RPMI8226 (cell line): ENCODE measurements at regions not wholly inside any gene's neighbourhood (a gene's known extent, or its start where the extent isn't known, plus 50 kb on each side); places are given as distances from the start of the nearest gene placed in this dataset.

ENCODE experiments used
- DNase-seq: peaks from one replicate; pipeline ENCODE4 v3.0.0-alpha.2; 2015

GRCh38 chrX:69024931-69025330 is 140.3 kb downstream of the PJA1 start:
- no peak for DNase-seq

- DNase-seq = no peak
Measured at GRCh38 chrX:69024161-69024736, 141.0 kb downstream of the PJA1 start.

DNA sequence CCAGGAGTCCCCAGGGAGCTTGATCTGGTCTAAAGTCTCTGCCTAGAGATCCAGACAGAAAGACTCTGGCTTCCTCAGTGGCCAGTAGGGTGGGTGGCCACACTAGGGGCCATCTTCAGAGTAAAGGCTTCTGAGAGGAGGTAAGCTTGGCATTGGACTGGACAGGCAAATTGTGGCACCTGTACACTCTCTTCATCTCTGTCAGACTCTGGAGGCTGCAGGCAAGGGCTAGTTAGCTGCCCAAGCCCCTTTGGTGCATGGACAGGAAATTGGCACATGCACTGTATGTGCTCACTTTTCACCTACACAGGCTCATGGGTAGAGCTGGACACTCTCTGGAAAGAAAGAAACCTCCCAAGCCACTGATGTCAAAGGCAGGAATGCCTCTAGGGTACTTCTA is 142.8 kb downstream of the PJA1 start:
- DNase-seq = no peak

DNA sequence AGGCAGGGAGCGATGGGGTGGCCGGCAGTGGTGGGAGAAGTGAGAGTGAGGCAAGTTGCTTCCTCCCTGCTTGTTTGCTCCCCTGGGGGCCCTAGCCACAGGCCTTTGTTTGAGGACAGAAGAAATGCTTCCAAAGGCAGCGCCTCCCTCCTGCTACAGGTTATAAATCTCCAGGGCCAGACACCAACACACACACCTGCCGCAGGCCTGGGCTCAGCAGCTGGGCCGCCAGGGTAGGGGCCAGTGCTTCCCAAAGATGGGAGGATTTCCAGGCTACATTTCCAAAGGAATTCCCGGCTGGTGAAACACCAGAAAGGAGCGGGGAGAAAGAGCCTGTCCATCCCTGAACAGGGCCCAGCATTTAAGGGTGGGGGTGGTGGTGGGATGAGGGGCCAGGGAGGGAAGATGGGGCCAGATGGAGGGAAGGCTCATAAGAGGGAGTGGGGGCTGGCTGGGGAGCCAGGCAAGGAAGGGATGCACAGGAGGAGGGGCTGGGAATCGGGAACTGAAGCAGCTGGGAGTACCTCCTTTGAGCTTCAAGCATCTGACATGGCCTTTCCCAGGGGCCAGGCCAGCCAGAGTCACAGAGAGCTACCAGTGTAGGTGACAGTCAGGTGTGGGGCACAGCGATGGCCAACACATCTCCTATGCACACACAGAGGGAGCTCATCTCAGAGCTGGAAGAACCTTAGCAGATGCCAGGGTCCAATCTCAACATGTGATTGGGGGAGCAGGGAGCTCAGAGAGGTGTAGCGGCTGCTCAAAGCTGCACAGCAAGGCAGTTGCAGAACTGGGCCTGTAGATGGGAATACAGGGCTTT is 143.9 kb downstream of the PJA1 start:
- no peak for DNase-seq

DNA sequence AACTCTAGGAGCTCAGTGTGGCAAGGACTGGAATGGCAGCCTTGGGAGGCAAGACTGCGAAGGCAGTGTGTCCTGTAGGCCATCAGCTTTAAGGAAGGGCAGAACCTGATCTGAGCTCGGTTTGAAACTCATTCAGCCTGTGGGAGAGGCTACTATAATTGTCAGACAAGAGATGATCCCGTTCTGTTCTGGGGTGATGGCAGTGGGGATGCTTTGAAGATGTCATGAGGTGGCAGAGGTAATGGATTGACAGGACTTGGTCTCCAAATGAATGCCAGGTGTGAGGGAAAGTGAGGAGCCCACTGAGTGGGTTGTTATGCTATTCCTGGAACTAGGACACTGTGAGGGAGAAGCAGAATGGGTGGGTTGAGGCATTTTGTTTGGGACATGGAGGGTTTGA is 144.9 kb downstream of the PJA1 start:
- no peak for DNase-seq

GRCh38 chrX:69019073-69019890 is 146.0 kb downstream of the PJA1 start:
- no peak for DNase-seq

DNA sequence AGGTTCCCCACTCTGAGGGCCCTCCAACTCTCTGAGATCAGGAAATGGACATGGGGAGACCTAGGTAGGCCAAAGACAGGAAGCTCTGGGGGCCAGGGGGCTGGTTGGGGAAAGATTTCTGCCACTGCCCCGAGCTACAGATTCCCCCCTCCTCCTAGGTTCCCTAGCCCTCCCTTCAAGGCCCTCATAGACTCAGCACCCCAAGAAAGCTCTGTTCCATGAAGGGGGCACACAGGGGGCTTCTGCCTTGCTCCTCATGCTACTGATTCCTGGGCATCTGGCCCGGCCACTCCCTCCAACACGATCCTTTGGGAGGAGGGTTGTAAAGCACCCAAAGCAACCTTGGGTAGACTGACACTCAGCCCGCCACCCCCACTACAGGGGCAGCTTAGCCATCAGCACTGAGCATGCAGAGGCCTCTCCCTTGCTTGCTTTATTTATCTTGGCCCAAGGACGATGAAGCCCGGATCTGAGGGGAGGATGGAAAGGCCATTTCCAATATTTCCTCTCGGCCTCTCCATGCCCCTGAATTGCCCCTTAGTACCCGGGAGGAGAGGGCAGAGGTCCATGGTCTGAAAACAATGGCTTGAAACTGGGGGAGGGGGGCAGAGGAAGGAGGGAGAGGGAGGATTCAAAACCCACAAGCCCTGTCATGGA is 146.7 kb downstream of the PJA1 start:
- DNase-seq = no peak

DNA sequence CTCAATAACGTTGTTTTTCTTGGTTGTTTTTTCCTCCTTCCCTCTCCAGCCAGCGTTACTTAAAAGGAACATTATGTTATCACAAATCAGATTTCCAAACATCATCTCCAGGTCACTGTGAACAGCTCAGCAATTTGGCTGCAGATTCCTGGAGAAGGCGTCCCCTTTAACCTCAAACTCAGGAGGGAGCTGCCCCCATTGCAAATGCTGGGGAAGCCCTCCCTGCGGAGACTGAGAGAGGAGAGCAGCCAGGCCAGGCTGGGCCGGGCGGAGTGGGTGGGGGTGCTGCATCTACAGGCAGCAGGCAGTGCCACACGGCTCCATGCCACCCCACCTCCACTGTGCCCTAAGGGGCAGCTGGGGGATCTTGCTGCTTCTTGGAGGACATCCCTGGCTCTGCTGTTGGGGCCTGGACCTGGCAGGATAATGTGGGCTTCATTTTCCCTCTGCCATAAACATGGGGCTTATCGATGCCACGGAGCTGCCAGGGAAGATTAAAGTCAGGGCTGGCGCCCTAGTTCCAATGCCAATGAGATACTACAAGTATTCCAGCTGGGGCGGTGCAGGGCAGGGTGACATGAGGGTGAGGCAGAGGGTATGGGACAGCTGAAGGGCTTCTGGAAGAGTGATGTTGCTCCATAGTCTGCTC is 148.8 kb downstream of the PJA1 start:
- DNase-seq = no peak

DNA sequence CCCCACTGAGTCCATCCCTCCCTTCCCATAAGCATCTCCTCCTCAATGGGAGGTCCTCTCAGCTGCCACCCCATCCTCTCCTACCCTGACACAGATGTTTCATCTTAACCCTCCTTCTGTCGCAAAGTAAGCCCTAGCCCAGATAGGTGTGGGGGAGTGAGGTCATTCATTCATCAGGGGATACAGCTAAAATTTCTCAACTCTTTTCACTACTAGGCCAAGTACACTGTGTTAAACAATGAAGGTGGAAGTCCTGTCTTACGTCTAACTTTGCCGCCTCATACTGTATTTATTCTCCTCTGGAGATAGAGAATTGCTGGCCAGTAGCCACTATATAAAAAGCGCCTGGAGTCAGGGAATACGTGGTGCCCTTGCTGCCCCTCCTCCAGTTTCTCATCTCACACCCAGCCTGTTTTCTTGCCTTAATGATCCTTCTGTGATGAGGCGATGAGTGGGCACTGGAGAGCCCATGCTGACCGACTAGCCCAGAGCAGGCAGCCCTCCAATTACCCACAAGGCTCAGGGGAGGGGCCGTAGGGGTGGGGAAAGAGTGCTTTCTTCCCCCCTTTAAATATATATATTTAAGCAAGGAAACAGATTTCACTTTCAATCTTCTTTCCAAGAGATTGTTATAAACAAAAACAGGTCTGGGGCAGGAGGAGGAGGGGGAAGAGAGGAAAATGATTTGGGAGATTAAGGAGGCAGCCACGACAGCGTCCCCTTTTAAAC is 149.5 kb downstream of the PJA1 start:
- DNase-seq = no peak

GRCh38 chrX:69015156-69015555 is 150.1 kb downstream of the PJA1 start:
- no peak for DNase-seq

DNA sequence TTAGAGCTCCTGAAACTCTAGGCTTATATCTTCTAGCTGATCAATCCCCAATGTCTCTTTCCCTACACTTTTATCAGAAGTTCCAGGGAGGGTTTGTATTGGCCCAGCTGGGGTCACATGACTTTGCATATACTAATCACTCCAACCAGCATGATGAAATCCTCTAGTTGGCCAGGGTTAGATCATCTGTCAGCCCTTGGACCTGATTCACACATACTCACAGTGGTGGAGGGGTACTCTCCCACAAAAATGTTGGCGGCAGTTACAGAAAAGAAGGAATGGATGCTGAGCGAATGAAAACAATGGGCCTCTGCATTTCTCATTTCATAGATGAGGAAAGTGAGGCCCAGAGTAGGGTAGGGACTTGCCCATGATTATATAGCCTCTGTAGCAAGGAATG is 151.1 kb downstream of the PJA1 start:
- DNase-seq = no peak

DNA sequence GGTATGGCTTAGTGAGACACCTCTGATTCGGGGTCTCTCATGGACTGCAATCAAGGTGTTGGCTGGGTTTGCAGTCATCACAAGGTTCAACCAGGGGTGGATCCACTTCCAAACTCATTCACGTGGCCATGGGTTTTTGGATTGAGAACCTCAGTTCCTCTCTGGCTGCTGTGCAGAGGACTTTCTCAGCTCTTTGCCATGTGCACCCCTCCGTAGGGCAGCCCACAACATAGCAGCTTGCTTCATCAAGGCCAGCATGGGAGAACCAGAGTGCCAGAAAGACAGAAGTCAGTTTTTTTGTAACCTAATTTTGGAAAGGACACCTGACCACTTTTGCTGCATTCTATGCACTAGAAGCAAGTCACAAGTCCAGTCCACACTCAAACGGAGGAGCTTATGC is 154.9 kb downstream of the PJA1 start:
- DNase-seq = no peak

DNA sequence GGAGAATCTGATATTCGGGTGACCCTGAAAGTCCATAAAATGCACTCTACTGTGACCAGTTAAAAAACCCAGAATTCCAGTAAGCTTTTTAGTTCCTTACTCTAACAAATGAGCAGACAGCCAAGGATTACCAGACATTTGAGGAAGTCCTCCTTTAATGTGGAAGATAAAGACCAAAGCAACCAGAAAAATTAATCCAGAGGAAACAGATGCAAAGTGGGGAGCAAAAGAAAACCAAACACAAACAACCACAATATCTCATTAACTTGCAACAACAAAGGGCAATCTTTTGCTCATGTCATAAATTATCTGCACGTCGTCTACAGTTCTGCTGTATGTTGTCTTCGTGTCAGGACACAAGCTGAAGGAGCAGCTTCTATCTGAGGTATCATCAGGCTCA is 164.4 kb downstream of the PJA1 start:
- no peak for DNase-seq

- DNase-seq = no peak
Measured at GRCh38 chrX:68999931-69000330, 165.3 kb downstream of the PJA1 start.

DNA sequence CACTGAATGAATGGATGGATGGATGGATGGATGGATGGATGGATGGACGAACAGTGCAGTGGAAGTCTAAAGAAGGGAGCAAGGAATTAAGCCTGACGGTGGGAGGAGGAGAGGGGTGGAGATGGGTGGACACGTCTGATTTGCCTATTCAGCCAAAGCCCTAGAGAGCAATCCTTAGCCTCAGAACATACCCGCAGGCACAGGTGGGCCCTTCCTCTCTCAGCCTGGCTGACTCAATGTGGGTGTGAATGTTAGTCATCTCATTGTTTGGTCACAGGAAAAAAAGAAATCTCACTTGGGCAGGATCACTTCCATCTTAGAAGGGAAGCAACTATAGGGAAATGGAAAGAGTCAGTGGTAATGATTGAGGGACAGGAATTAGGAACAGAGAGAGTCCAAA is 165.9 kb downstream of the PJA1 start:
- DNase-seq = no peak

- no peak for DNase-seq
Measured at GRCh38 chrX:68998716-68999115, 166.5 kb downstream of the PJA1 start.

GRCh38 chrX:68997911-68998310 is 167.3 kb downstream of the PJA1 start:
- DNase-seq = no peak

- DNase-seq = no peak
Measured at GRCh38 chrX:68997511-68997910, 167.7 kb downstream of the PJA1 start.

GRCh38 chrX:68995780-68996551 is 167.1 kb downstream of the EFNB1 start:
- DNase-seq = no peak

- no peak for DNase-seq
Measured at GRCh38 chrX:68995386-68995779, 166.6 kb downstream of the EFNB1 start.

DNA sequence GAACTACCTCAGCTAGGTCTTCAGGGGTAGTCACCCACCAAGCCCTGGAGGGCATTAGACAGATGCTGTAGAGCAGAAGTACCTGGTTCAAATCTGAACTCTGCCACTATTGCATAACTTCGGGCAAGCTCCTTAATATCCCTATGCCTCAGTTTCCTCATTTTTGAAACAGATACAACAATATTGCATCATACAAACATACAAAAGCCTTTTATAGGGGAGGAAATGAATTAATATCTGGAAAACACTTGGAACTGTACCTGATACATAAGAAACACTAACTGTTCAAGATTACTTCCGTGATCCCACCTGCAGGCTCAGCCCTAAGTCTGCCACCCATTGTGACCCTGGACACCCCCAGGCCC is 166.1 kb downstream of the EFNB1 start:
- DNase-seq = no peak
